GM21423 (cell line): ENCODE measurements at regions not wholly inside any gene's neighbourhood (a gene's known extent, or its start where the extent isn't known, plus 50 kb on each side); places are given as distances from the start of the nearest gene placed in this dataset.

ENCODE experiments used
- ATAC-seq: cut with Tn5 transposase; IDR thresholded peaks from one replicate; pipeline ENCODE4 v1.9.1; 2021; ENCODE audit warnings: mild to moderate bottlenecking, moderate library complexity; ENCODE audit not compliant: unreplicated experiment

DNA sequence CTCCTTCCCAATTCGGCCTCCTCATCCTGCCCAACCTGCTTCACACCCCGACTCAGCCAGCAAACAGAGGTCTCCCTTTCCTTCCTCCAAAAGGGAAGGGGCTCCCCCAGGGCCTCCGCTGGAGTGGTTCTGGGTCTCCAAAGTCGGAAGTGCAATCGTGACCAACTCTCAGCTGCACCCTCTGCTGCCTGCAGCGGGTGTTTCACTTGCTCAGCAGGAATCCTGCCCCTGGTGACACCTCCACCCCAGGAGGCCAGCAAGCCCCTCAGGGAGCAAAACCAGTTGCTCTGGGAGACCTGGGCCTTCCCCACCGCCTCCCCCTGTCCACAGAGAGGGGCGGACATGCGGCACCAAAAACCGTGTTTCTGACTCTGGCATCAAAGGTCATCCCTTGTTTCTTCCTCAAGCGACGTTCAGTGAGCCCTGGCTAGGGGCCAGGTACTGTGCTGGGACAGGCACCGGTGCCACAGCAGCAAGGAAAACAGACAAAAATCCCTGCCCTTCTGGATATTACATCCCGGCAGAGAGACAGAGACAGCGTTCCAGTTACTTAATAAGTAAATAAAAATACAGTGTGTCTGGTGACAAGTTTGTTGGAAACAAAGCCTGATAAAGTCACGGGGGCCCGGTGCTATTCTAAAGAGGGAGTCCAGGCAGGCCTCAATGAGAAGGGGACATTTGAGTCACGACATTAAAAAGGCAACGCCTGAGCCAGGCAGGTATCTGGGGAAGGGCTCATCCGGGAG lies 219.0 kb downstream of the BMP7 start:
- ATAC-seq: no peak

DNA sequence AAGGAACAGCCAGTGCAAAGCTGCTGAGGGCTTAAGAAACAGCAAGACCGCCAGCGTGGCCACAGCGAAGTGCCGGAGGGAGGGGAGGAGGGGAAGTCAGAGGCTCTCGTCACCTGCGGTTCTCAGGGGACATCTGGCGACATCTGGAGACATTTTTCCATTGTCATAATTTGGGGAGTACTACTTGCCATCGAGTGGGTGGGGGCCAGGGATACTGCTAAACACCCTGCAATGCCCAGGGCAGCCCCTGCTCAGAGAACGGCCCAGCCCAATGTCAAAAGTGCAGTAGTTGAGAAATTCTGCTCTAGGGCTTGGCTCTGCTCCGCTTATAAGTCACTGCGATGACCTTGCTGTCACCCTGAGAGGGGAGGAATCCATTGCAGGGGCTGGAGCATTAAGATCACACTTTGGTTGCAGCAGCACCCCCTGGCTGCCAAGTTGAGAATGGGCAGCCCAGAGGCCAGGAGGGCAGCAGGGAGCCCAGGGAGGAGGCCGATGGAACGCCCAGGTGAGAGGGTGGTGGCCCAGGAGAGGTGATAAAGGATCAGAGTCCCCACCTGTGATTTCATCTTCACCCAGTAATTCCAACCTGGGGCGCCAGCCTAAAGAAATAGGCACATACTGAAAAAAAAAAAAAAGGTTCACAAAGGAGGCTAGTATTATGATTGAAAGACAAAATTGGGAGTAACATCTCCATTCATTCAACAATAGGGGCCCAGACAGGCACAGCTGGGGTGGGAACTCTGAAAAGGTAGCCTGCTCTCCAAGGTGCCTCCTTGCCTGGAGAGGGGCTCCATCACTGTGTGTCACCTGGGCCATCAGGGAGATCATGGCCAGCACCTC lies 218.2 kb downstream of the BMP7 start:
- no peak for ATAC-seq

DNA sequence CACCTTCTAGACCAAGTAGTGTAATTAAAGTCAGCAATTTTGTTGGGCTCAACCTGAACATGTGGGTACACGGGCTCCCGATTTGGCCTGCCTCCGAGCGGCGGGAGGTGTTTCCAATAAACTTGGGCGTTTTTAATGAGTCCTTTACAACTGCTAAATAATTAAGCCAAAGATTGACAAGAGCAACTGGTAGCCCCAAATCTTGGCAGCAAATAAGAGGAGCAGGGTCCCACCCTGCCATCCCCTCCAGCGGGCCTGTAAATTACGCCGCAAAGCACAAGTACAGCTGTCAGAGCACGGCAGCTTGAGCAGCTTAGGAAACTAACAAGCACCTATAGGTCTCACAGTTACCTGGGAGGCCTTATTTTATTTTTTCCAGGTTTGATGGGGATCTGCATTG lies 217.1 kb downstream of the BMP7 start:
- ATAC-seq: no peak

DNA sequence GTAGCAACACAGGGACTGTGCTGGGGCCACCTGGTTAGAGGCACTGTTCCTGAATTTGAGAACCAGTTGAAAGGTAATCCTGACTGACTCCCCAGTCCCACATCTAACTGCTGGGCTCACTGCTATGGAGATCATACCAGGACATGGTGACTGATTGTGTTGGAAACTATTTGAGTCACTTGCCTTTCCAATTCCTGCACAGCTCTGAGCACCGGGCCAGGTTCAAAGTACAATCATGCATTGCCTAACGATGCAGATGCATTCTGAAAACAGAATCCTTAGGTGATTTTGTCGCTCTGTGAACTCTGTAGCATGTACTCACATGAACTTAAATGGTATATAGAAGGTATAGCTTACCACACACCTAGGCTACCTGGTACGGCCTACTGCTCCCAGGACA lies 215.3 kb downstream of the BMP7 start:
- no peak for ATAC-seq

DNA sequence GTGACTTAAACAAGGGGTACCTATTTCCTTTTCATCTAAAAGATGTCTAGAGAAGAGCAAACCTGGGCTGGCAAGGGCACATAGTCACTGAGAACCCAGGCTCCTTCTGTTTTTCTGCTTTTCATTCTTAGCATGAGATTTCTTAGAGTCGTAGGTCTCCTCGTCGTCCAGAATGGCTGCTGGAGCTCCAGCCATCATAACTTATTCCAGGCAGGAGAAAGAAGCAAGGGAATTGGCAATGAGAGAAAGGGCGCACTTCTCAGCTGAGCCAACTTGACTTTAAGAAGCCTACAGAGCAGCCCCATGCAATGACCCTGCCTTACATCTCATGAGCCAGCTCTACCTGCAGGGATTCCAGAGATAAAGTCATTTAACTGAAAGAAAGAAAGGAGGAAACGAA lies 213.4 kb downstream of the BMP7 start:
- no peak for ATAC-seq

DNA sequence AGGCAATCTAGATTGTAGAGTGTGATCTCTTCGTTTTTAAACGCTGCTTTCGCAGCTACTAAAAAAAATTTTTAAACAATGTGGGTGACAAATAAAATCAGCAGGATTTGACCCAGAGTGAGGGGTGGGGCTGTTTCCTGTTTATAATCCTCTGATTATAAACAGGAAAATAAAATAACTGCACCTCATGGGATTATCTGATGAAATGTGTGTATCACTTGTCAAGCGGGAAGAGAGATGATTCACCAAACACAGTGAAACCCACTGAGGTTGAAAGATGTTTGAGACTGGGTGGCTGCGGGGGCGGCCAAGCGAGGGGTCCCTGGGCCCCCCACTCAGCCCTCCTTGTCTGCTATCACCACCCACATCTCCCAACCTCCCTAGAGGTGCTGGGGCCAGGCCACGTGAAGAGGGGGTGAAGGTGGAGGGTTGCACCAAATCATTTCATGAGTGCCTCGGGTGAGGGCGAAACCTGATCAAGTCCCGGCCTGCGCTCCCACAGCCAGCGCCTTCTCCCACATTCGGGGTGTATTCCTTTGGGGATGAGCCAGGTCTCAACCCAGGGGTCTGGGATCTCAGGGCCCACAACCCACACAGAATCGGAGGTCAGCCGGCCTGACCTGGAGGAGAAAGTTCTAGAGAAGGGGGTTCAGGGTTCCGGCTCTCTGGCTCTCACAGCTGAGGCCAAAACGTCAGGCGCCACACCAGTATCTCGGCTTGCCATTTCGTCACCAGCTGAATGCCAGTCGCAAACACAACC lies 212.5 kb downstream of the BMP7 start:
- ATAC-seq: no peak

DNA sequence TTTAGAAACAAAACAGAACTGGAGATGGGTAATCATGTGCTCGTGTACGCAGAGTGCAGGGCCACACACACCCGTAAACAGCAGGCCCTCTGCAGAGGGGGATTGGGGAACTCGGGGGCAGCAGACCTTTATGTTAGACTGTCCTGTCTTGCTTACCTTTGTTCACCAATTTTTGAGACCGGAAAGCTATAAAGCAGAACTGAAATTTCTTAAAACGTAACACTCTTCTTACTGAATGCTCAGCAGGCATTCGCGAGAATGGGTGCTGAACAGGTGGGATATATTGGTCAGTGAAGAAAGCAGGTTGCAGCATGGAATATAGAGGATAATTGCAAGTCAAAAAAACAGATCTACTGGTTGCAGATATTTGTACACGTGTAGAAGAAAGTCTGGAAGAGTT lies 211.1 kb downstream of the BMP7 start:
- ATAC-seq: no peak

DNA sequence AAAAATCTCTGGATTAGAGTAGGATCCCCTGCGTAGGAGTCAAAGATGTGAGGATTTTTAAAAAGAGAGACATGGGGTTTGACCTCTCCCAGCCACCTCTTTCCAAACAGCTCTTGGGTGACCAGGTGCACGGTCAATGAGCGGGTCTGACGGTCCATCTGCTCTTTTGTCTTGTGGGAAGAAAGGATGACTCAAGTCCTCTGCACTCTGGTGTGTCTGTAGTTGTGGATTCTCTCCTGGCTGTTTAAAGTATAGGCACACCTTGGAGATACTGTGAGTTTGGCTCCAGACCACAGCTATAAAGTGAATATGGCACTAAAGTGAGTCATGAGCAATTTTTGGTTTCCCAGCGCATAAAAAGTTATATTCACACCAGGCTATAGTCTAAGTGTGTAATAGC lies 209.8 kb downstream of the BMP7 start:
- ATAC-seq: no peak

DNA sequence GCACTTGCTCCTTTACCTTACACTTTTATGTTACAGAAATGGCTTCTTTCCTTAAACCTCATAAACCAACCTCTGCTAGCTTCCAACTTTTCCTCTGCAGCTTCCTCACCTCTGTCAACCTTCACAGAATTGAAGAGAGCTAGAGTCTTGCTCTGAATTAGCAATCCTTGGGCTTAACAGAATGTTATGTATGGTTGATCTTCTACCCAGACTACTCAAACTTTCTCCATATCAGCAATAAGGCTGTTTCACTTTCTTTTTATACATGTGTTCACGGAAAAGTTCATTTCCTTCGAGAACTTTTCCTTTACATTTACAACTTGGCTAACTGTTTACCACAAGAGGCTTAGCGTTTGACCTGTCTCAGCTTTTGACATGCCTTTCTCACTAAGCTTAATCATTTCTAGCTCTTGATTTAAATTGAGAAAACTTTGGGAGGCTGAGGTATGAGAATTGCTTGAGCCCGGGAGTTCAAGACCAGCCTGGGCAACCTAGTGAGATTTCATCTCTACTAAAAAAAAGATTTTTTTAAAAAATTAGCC lies 207.3 kb downstream of the BMP7 start:
- no peak for ATAC-seq

DNA sequence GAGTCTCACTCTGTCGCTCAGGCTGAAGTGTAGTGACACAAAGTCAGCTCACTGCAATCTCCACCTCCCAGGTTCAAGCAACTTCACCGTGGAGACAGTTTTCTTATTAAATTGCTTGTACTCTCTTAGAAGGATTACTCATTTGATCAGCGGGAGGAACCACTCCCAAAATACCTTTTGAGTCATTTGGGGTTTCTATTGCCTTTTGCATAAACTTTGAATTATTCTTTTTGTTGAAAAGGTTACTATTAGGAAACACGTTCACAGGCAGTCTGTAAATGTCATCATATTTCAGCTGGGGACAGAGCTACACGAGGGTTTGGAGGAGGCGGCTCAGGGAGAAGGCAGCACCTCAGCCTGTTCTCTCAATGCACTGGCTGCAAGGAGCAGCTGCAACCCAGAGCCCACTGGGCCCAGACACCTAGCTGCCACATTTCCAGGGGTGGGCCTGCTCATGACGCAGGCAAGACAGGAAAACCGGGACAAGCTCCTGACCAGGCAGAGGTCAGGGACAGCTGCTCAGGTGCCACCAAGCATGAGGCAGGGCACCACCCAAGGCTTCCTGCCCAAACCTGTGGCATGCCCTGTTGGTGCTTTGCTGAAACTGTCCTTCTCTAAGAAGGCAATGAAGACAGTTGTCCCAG lies 205.9 kb downstream of the BMP7 start:
- ATAC-seq: no peak

DNA sequence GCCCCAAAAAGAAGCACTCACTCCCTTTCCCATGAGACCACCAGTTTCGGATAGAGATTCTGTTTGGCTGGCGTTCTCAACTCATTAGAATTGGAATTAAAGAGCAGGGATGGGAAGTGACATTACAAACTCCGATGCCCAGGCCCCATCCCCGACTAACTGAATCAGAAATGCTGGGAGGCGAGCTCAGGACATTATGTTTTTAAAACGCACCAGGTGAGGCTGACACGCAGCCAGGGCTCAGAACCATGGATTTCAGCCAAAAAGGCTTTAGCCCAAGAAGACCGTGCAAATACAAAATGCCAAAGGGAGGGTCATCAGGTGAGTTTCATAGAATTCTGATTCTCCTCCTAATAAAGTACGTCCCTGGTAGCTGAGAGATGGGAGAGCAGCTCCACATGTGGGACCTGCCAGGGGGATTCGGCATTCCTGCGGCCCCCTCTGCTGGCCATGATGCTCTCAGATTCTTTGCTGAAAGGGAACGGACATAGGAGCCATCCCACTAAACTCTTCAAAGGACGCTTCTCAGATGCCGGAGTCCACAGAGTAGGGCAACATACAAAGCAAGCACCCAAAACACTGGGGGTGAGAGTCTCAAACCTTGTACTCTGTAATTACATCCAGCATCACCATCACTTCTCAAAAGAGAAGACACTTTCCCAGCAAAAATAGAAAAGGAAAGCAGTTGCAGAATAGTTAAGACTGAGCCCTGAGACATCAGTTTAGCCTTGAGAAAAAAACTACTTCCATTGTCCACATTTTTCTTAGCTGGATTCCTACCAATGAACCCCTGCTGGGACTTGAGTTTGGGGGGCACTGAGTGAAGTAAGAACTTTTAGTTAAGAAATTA lies 205.2 kb downstream of the BMP7 start:
- ATAC-seq: no peak

DNA sequence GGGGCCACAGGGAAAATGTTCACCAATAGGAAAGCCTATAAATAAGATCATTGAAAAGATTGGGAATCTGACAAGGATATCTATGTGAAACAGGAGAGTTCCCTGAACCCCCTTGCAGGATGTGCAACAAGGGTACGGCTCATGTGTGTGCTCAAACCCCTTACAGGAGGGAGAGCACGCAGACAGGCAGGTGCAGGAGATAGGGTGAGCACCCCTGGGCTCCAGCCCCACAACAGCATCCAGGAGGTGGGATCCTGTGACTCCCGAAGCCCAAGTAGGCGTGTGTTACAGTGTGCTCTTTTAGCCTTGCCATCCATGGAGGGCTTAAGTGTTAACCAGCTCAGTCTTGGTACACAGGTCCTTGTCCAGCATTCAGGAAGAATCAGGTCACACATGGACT lies 204.2 kb downstream of the BMP7 start:
- no peak for ATAC-seq

DNA sequence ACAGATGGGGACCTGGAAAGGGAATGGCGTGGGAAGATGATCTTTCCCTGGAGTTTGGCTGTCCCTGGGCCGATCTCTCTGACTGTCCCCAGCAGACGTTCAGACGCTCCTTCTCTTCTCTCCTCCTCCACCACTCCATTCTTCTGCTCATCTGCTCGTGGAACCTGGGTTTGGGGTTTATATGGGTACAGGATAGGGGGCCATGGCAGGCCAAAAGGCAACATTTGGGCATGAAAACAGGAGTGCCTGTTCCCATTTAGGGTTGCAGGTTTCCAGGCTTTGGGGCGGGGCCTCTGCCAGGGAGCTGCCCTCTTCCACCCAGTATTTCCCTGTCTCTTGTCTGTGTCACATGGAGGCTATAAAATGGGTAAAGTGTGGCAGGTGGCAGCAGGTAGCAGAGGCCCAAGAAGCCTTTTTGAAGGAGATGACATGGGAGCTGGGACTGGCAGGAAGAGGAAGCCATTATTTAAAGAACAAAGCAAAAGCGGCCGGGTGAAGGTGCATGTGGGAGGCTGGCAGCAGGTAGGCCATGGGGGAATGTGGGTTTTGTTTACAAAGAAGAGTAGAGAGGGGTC lies 203.7 kb downstream of the BMP7 start:
- no peak for ATAC-seq

DNA sequence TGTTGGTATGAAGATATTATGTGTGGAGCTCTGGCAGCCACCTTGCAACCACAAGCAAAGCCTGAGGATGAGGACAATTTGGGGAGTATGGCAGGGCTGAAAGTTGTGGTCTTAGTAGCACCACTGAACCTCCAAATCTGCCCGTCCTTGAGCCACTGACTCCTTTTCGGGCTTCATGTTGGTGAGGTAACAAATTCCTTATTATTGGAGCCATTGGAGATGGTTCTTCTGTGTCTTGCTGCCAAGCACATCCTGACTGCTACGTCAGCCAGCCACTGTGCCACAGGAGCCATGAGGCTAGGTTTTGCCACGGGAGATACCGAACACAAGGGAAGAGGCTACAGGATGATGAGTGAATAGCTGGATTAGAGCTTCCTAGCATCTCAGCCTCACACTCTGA lies 201.6 kb downstream of the BMP7 start:
- ATAC-seq: no peak

DNA sequence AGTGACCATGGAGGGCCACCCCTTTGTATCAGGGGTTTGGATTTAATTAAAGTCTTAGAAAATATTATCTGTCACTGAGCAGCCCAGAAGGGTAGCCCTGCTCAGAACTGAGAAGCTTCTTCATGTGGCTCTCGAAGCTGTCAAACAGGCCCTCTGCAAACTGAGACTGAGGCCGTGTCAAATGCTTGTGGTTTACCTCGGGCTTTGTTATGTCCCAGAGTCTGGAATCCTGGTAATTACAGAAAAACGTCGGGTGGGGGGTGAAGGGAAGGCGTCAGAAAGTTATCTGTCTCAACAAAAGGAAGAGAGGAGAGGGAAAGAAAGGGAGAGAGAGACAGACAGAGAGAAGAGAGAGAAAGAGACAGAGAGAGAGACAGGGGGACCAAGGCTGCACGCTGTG lies 200.8 kb downstream of the BMP7 start:
- no peak for ATAC-seq

DNA sequence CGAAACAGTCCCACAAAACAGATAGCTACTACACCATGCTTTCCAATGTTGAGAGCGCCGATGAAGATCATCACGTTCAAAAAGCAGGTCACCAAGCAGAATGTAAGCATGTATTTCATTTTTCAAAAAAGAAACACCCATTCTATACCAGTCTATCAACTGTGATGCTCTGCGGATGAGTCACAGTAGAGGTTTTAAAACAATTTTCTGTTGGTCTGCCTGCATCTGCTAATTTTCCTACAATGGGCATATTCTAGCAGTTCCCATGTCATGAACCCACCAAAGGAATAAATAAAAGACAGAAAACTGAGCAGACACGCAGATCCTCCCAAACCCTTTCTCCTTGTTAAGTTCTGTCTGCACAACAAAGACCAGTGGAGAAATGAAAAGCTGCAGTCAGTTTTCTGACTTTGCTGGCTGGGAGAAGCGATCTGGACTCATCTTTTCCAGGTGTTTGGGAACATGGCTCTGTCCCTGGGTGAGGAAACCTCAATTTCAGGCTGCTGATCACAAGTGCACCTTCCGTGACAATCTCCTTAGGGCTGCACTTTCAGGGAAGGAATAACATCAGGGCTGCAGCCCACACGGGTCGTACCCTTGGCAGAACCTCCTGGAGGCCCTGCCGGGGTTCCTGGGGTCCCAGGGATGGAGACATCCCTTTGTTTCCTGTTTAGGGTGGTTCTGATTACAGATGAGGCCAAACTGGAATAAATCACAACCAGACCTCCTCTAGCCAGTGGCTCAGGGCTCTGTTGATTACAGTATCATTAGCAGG lies 200.1 kb downstream of the BMP7 start:
- ATAC-seq: no peak

DNA sequence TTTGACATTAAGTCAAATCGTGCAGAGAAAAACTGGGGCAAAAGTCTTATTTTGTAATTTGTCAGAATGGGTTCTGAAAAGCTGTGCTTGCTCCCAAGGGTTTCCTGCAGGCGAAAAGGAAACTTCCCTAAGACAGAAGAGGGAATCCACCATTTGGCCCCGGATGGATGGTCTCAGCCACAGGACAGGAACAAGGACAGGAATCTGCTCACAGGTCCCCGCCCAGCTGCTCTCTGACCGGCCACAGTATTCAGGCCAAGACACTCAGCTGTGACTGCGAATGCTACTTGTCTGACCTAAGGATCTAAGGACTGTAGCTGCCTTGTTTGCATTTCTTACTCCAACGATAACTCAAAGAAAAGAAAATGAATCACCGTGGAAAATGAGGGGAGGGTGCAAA lies 197.0 kb downstream of the BMP7 start:
- no peak for ATAC-seq

DNA sequence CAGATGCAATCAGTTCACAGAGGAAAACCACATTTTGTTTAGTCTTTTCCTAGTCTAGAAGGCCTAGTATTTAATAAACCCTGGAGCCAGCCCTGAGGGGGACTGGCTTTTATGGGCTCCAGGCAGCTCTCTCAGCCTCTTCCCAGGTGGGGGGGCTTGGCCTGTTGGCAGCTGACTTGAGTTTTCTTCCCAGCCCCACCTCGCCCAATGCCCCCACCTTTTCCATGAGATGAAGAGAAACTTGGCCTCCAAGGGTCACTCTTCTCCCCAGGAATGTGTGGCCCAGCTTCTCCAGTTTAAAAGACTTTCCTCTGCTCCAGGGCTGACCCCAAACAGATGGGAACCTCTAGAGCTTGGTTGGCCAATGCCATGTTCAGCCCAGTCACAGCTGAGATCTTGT lies 196.1 kb downstream of the BMP7 start:
- ATAC-seq: no peak

DNA sequence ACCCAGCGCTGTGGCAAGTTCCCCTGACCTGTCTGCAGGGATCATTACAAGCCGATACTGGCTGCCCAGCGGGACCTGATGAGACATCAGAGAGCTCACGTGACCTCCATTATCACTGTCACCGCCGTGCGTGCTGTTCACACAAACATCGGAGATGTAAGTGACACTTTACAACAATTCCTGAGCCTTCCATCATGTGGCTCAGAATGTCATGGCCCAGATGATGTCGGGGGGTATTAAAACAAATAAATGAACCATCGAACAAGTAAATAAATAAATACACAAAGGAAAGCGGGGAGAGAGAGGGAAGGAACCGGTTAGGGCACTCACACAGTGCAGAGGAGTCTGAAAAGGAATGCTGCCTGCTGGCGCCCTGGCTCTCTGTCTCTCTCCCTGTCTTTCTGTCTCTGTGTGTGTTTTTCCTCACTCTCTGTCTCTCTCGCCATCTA lies 195.1 kb downstream of the BMP7 start:
- ATAC-seq: no peak
